A673 (cell line): ENCODE measurements at regions not wholly inside any gene's neighbourhood (a gene's known extent, or its start where the extent isn't known, plus 50 kb on each side); places are given as distances from the start of the nearest gene placed in this dataset.

Experiments
- CTCF ChIP-seq: fragments of 300-800, 200-600 bp; sonication (generic); conservative IDR thresholded peaks from 2 replicates; pipeline ENCODE4 v1.5.1; 2017; ENCODE audit warnings: low read depth, mild to moderate bottlenecking, antibody characterized with exemption, low read length, moderate library complexity, mixed read lengths
- EZH2 ChIP-seq: fragments of 200-600 bp; sonication (generic); IDR thresholded peaks from 2 replicates; pipeline ENCODE4 v1.6.1; 2017; ENCODE audit warnings: borderline replicate concordance, low read depth, mild to moderate bottlenecking, mixed read lengths, antibody characterized with exemption, low read length; ENCODE audit not compliant: poor library complexity, severe bottlenecking

DNA sequence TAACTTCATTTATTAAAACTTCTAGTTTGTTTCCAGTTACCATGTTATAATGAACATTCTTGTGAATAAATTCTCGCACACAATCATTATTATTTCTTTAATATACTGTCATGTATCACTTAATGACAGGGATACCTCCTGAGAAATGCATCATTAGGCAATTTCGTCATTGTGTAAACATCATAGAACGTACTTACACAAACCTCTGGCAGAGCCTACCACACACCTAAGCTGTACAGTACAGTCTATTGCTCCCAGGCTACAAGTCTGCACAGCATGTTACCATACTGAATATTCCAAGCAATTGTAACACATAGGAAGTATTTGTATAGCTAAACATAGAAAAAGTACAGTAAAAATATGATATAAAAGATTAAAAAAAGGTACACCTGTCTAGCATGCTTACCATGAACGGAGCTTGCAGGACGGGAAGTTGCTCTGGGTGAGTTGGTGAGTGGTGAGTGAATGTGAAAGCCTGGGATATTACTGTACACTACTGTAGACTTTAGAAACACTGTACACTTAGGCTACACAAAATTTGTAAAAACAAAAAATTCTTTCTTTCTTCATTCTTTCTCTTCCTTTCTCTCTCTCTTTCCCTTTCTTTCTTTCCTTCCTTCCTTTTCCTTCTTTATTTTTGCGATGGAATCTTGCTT lies 268.2 kb upstream of the SOX4 start:
- no peak for TF ChIP-seq CTCF
- TF ChIP-seq EZH2: no peak
